GM19372 (cell line): ENCODE measurements at regions not wholly inside any gene's neighbourhood (a gene's known extent, or its start where the extent isn't known, plus 50 kb on each side); places are given as distances from the start of the nearest gene placed in this dataset.

Experiments used
- ATAC-seq: cut with Tn5 transposase; IDR thresholded peaks from one replicate; pipeline ENCODE4 v1.9.1; 2021; ENCODE audit warnings: mild to moderate bottlenecking, low read depth, moderate library complexity; ENCODE audit not compliant: unreplicated experiment

GRCh38 chrY:8388512-8388911, 948.8 kb upstream of the TSPY4 start:
- no peak for ATAC-seq

DNA sequence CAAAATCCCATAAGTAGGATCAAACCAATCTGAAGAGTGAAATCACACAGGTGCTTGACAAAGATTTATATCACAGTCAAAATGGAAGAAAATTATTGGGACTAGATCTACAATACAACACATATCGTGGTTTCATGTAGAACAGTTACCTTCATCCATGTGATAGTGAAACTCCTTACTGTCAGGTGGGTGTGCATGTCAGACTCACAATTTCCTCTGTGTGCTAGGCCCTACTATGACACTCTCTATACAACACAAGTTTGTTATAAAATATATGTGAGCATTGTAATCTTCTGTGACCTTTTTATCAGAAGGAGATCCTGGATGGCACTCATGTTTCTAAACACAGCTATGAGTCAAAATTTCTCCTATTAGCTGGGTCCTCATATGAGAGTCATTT, 947.0 kb upstream of the TSPY4 start:
- ATAC-seq = no peak

GRCh38 chrY:8393246-8393645, 944.0 kb upstream of the TSPY4 start:
- ATAC-seq = no peak

- no peak for ATAC-seq
Measured at GRCh38 chrY:8422906-8423305, 914.4 kb upstream of the TSPY4 start.

GRCh38 chrY:8426433-8426832, 910.8 kb upstream of the TSPY4 start:
- no peak for ATAC-seq

- no peak for ATAC-seq
Measured at GRCh38 chrY:8437510-8437909, 899.8 kb upstream of the TSPY4 start.

DNA sequence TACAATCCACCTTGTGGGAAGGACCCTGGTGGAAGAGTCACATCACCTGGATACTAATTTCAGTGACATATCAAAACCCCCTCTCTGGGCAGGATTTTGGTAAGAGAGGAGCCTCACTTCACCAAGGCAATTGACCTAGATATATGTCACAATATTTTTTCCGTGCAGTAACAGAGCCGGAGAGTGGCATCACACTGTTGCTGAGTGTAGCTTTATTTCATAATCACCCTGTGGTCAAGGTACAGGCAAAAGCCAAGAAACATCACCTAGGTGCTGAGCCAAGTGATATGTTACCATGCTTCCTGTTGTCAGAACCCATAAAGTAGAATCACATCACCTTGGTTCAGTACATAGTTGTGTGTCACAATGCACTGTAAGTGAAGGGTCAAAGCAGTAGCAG, 895.2 kb upstream of the TSPY4 start:
- ATAC-seq = no peak

- no peak for ATAC-seq
Measured at GRCh38 chrY:8452963-8453362, 884.3 kb upstream of the TSPY4 start.

DNA sequence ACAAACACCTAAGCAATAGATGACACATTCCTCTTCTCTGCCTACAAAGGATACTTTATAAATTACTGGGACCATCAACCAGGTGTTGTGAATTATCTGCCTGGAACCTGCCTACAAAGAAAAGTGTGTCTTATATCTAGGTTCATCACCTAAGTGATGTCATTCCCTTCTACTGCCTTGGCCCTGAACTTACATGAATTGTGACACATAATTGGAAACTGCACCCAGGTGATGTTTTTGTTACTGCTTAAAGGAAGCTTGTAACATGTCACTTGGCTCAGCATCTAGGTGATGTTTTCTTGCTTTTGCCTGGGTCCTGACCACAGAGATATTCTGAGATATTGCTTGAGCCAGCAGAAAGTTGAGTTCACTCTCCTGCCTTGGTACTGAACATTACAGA, 870.5 kb upstream of the TSPY4 start:
- ATAC-seq = no peak

GRCh38 chrY:8470249-8470648, 867.0 kb upstream of the TSPY4 start:
- no peak for ATAC-seq

DNA sequence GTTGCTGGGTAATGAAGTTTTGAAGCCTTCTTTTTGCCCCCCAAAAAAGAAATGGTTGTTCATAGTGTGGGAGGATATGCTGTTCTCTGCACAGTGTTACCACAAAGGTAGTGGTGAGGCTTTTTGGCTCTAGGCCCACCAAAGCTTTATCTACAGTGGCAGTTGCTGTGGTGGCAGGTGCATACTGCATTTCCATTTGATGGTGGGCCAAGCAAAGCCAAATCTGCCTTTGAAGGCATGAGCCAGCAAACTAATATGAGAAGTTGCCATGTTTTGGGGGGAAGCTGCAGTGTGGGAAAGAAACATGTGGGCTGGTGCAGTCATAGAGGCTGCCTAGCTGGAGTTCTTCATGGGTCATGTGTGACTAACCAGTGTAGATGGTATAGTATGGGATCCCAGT, 858.1 kb upstream of the TSPY4 start:
- no peak for ATAC-seq

- ATAC-seq = no peak
Measured at GRCh38 chrY:8488955-8489354, 848.3 kb upstream of the TSPY4 start.

DNA sequence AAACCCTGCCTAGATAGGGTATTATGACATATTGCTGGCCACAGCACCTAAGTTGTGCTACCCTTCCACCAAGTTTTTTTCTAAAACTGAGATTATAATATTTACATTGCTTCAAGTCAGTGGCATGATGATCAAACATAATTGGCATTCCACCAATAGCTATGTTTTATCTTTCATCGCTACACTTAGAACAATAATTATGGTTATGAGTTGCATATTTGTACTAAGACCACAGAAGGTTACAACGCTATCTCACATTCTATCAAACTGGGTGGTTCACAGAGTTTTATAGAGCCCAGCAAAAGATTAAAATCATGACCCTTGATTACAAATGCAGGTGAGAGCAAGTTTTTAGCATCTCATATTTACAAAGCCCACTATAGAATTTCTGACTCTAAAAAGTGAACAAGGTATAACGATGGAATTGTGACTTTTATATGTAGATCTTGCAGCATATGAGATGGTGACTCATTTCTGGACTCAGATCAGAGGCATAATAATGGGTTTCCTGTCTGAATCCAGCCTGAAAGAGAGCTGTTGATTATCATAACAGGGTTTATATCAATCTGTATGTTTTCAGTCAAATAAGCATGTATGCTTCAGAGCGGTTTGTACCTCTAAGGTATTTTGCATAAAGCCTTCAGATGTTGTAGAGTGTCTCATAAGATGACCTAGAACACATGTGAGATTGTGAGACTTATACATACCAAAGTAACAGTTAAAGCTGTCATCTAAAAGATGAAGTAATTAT, 847.2 kb upstream of the TSPY4 start:
- ATAC-seq = no peak

- no peak for ATAC-seq
Measured at GRCh38 chrY:8494396-8494795, 842.9 kb upstream of the TSPY4 start.

- no peak for ATAC-seq
Measured at GRCh38 chrY:8495243-8495642, 842.0 kb upstream of the TSPY4 start.

- ATAC-seq = no peak
Measured at GRCh38 chrY:8500888-8501287, 836.4 kb upstream of the TSPY4 start.

- no peak for ATAC-seq
Measured at GRCh38 chrY:8533468-8533867, 803.8 kb upstream of the TSPY4 start.

GRCh38 chrY:8535704-8536103, 801.6 kb upstream of the TSPY4 start:
- peak; percentile 98 for ATAC-seq

GRCh38 chrY:8536277-8536676, 801.0 kb upstream of the TSPY4 start:
- no peak for ATAC-seq

DNA sequence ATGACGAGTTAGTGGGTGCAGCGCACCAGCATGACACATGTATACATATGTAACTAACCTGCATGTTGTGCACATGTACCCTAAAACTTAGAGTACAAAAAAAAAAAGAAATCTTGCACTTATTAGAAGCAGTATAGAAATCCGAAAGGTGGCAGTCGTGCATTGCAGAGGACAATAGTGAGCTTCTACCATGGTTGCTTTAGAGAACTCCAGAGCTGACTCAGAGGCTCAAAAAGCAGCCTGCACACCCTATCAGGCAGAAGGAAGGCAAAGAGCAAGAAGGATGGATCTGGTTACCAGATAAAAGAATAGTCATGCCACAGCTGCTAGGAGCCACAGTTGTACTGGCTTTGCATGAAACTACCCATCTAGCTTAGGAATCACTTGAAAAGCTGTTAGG, 796.0 kb upstream of the TSPY4 start:
- no peak for ATAC-seq

- peak; percentile 77 for ATAC-seq
Measured at GRCh38 chrY:8544715-8545114, 792.5 kb upstream of the TSPY4 start.

DNA sequence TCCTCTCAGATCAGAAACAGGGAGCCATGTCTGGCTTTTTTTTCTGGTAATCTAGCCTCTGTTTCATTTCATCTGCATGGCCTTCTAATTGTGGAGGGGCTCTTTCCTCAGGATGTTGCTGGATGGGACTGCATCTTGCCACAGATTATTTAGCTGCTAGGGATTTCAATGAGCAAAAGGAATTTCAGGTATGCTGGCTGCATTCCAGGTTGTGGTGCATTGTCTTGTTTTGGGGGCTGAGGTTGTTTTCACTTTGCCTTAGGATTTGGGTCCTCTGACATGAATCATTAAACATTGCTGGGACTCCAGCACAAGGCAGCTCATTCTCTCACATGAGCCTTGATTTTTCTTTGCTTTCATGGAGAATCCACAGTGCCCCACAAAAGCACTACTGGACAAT, 789.3 kb upstream of the TSPY4 start:
- ATAC-seq = no peak

GRCh38 chrY:8551323-8551722, 785.9 kb upstream of the TSPY4 start:
- ATAC-seq = no peak
